Neuron (in vitro differentiated cells): ENCODE measurements at regions not wholly inside any gene's neighbourhood (a gene's known extent, or its start where the extent isn't known, plus 50 kb on each side); places are given as distances from the start of the nearest gene placed in this dataset.
"Not testable (repeated sequence)": the region's sequence is repeated elsewhere in the genome, so short reads cannot be mapped to it uniquely, and the experiment has no call there.

Source experiments
- H2AFZ ChIP-seq: one replicate; pipeline ENCODE4 v1.6.1; 2013; ENCODE audit warnings: low read depth, mild to moderate bottlenecking, inconsistent platforms, low read length, moderate library complexity
- H3K27me3 ChIP-seq: one replicate; pipeline ENCODE4 v1.6.1; 2013; ENCODE audit warnings: low read length; ENCODE audit not compliant: insufficient read depth
- H3K36me3 ChIP-seq: one replicate; pipeline ENCODE4 v1.6.1; 2013; ENCODE audit warnings: low read length; ENCODE audit not compliant: insufficient read depth
- H3K4me1 ChIP-seq: one replicate; pipeline ENCODE4 v1.6.1; 2013; ENCODE audit warnings: low read length; ENCODE audit not compliant: insufficient read depth
- H3K4me3 ChIP-seq: 2 replicates; pipeline ENCODE4 v1.5.1; 2013; ENCODE audit warnings: mild to moderate bottlenecking, low read length, moderate library complexity
- H3K9me3 ChIP-seq: one replicate; pipeline ENCODE4 v1.6.1; 2013; ENCODE audit warnings: low read length

GRCh38 chr1:245058436-245058835, 96.3 kb upstream of the KIF26B start:
- Histone ChIP-seq H3K4me1 (no peaks in the 10 kb centered on the region), H2AFZ (no peak overlapping the region), H3K9me3 (peaks cover 1% of the 10 kb centered on the region), H3K27me3 (no peaks in the 10 kb centered on the region), H3K4me3 (no peak overlapping the region), H3K36me3 (peaks cover 3% of the 10 kb centered on the region)

- H3K9me3 ChIP-seq = peaks cover 1% of the 10 kb centered on the region
- H3K27me3 ChIP-seq = no peaks in the 10 kb centered on the region
- peaks cover 3% of the 10 kb centered on the region for H3K36me3 ChIP-seq
- no peak overlapping the region for H3K4me3 ChIP-seq
- no peak overlapping the region for H2AFZ ChIP-seq
- H3K4me1 ChIP-seq = no peaks in the 10 kb centered on the region
These were observed 97.9 kb upstream of the KIF26B start for GRCh38 chr1:245056913-245057312.

GRCh38 chr1:245056296-245056695, 98.5 kb upstream of the KIF26B start:
- H3K4me3 ChIP-seq, H2AFZ ChIP-seq, H3K4me1 ChIP-seq, H3K27me3 ChIP-seq, H3K9me3 ChIP-seq, H3K36me3 ChIP-seq: not testable (repeated sequence)

- Histone ChIP-seq H3K27me3 (no peaks in the 10 kb centered on the region), H2AFZ (no peak overlapping the region), H3K9me3 (peaks cover 1% of the 10 kb centered on the region), H3K36me3 (peaks cover 3% of the 10 kb centered on the region), H3K4me1 (no peaks in the 10 kb centered on the region), H3K4me3 (no peak overlapping the region)
These were observed 99.0 kb upstream of the KIF26B start for GRCh38 chr1:245055752-245056151.

GRCh38 chr1:245054507-245055270, 100.1 kb upstream of the KIF26B start:
- H2AFZ ChIP-seq = no peak overlapping the region
- no peak overlapping the region for H3K4me3 ChIP-seq
- no peaks in the 10 kb centered on the region for H3K27me3 ChIP-seq
- peaks cover 1% of the 10 kb centered on the region for H3K9me3 ChIP-seq
- H3K36me3 ChIP-seq = peaks cover 3% of the 10 kb centered on the region
- H3K4me1 ChIP-seq = no peaks in the 10 kb centered on the region

GRCh38 chr1:245054105-245054504, 100.7 kb upstream of the KIF26B start:
- Histone ChIP-seq H3K4me3 (no peak overlapping the region), H3K9me3 (peaks cover 1% of the 10 kb centered on the region), H3K36me3 (peaks cover 3% of the 10 kb centered on the region), H2AFZ (no peak overlapping the region), H3K4me1 (no peaks in the 10 kb centered on the region), H3K27me3 (no peaks in the 10 kb centered on the region)

GRCh38 chr1:245052258-245052657, 102.5 kb upstream of the KIF26B start:
- Histone ChIP-seq H3K36me3 (peaks cover 3% of the 10 kb centered on the region), H3K27me3 (no peaks in the 10 kb centered on the region), H3K9me3 (peaks cover 1% of the 10 kb centered on the region), H3K4me1 (no peaks in the 10 kb centered on the region), H2AFZ (no peak overlapping the region), H3K4me3 (no peak overlapping the region)

GRCh38 chr1:245051349-245052221, 103.2 kb upstream of the KIF26B start:
- Histone ChIP-seq H3K4me3 (no peak overlapping the region), H3K4me1 (no peaks in the 10 kb centered on the region), H3K36me3 (peaks cover 3% of the 10 kb centered on the region), H3K27me3 (no peaks in the 10 kb centered on the region), H2AFZ (no peak overlapping the region), H3K9me3 (peaks cover 1% of the 10 kb centered on the region)

GRCh38 chr1:245046769-245047168, 108.0 kb upstream of the KIF26B start:
- no peaks in the 10 kb centered on the region for H3K4me1 ChIP-seq
- no peak overlapping the region for H3K4me3 ChIP-seq
- no peaks in the 10 kb centered on the region for H3K27me3 ChIP-seq
- no peak overlapping the region for H2AFZ ChIP-seq
- H3K36me3 ChIP-seq = no peaks in the 10 kb centered on the region
- H3K9me3 ChIP-seq = no peaks in the 10 kb centered on the region

- Histone ChIP-seq H3K36me3 (no peaks in the 10 kb centered on the region), H3K4me1 (no peaks in the 10 kb centered on the region), H3K4me3 (no peak overlapping the region), H3K27me3 (no peaks in the 10 kb centered on the region), H3K9me3 (no peaks in the 10 kb centered on the region), H2AFZ (no peak overlapping the region)
These were observed 108.5 kb upstream of the KIF26B start for GRCh38 chr1:245046315-245046714.

- H2AFZ ChIP-seq = no peak overlapping the region
- no peaks in the 10 kb centered on the region for H3K36me3 ChIP-seq
- H3K9me3 ChIP-seq = no peaks in the 10 kb centered on the region
- H3K4me1 ChIP-seq = no peaks in the 10 kb centered on the region
- no peak overlapping the region for H3K4me3 ChIP-seq
- H3K27me3 ChIP-seq = no peaks in the 10 kb centered on the region
These were observed 109.5 kb upstream of the KIF26B start for GRCh38 chr1:245045087-245045881.

GRCh38 chr1:245043611-245043940, 111.2 kb upstream of the KIF26B start:
- Histone ChIP-seq H3K27me3 (no peaks in the 10 kb centered on the region), H2AFZ (no peak overlapping the region), H3K36me3 (no peaks in the 10 kb centered on the region), H3K4me1 (no peaks in the 10 kb centered on the region), H3K4me3 (no peak overlapping the region), H3K9me3 (no peaks in the 10 kb centered on the region)
